AG09319 (cell line): ENCODE measurements at regions not wholly inside any gene's neighbourhood (a gene's known extent, or its start where the extent isn't known, plus 50 kb on each side); places are given as distances from the start of the nearest gene placed in this dataset.

ENCODE experiments used
- DNase-seq: peaks from one replicate; pipeline ENCODE4 v3.0.0-alpha.2; 2010; ENCODE audit warnings: low read depth; ENCODE audit errors: extremely low read depth
- CTCF ChIP-seq: IDR thresholded peaks from 2 replicates; pipeline ENCODE4 v1.5.1; 2011; ENCODE audit warnings: low read depth, mild to moderate bottlenecking, inconsistent platforms, low read length, moderate library complexity

DNA sequence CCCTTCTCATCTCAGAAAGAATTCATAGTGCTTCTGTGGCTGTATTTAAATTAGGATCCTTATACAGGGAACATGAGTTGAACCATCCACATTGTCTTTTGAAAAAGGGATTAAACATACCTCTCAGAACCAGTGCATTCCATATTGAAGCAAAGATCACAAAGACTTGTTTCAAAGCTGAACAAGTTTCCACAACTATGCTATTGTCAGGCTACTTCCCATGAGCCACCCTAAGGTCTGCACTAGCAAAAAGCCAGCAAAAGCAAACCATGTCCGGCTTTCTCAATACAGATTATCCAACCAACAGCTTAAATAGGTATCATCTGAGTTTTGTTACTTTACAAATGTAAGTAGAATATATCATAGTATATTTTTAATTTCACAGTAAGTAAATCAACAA, 78.1 kb downstream of the SCG2 start:
- TF ChIP-seq CTCF = no peak
- no peak for DNase-seq

- TF ChIP-seq CTCF = no peak
- DNase-seq = no peak
These were observed 76.1 kb downstream of the SCG2 start for GRCh38 chr2:223526106-223526505.

GRCh38 chr2:223528036-223528435, 74.1 kb downstream of the SCG2 start:
- no peak for TF ChIP-seq CTCF
- DNase-seq = no peak

DNA sequence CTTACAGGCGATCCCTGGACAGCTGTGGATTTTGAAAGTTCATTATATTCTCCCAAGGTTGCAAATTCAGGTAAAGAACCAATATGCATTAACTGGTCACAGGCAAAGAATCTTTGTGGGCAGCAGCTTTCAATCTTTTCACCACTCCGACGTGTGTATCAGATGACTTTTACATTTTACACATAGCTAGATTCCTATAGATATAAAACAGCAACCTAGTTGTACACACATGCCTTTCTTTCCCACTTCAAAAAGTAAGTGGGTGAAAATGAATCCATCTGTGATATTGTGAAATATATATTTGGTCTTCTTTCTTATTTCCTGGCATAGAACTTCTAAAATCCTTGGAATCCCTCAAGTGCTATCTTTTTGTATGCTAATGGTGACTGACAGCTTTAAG, 72.5 kb downstream of the SCG2 start:
- DNase-seq = no peak
- TF ChIP-seq CTCF = no peak

- no peak for DNase-seq
- TF ChIP-seq CTCF = no peak
These were observed 71.3 kb downstream of the SCG2 start for GRCh38 chr2:223530811-223531210.

DNA sequence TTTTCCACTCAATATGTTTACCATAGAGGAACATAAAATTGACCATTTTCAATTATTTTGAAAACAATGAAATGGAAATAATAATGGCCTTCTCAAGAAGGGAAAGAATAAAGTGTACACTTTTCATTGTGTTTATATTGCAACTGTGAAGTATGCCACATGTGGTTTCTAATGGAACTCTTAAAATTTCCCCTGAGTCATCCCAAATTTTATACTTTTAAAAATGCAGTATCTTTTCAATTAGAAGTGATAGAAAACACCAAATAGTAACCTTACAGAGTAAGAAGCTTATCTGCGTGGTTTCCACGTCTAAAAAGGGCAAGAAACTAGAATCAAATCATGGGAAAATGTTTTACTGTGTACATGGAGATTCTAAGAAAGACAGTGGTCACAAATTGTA, 70.0 kb downstream of the SCG2 start:
- TF ChIP-seq CTCF = no peak
- no peak for DNase-seq

DNA sequence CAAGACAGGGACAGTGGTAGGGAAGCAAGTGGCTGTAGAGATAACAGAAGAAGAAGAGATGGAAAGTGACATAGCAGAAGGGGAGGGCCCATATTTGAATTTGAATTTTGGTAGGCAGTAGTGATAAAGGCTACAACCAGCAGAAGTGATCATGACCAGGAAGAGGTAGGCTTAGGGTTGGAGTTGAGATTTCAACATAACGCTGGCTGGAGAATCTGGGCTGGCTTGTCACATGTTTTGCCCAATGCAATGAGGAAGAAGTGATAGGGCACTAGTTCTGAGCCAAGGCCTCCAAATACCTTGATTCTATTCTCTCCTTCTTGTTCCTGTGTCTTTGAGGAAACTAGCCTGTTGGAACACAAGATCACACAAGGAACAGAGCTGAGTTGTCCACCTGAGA, 69.4 kb downstream of the SCG2 start:
- no peak for TF ChIP-seq CTCF
- DNase-seq = no peak
